ENCODE measurements at regions not wholly inside any gene's neighbourhood (a gene's known extent, or its start where the extent isn't known, plus 50 kb on each side); places are given as distances from the start of the nearest gene placed in this dataset.
"Not testable (repeated sequence)": the region's sequence is repeated elsewhere in the genome, so short reads cannot be mapped to it uniquely, and the experiment has no call there.

DNA sequence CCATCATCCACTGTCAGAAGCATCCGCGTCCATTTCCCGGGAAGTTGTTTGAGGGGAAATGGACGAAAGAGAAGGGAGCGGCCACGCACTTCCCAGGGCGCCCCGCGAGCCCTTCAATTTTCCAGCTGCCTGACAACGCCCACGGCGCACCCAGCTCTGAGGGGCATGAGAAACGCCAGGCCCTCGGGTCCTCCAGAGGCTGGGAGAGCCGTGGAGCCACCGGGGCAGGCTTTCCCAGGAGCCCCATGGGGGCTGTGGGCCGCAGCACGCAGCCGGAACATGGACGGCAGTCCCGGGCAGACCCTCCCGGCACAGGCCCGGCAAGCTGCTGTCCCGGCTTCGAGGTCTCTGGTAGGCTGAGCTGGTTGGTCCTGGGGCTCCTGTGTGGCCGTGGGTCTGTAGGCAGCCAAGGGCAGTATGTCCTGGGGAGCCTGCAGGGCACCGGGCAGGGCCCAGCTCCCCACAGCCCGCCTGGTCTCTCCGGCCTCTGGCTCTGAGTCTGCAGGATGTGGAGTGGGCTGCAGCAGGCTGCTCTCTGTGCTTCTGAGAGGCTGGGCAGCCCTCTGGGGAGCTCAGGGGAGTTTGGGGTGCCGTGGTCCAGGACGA, 115.2 kb downstream of the FAM53A start:
- H3K27ac Mint-ChIP-seq = no peak overlapping the region
- POLR2A ChIA-PET (ENCODE audit: partially characterized antibody) = interaction anchor here (0.6 to 1.3 kb wide), 2 partner anchors 11 to 345 kb away, joined by 3 to 4 read pairs; no protein-coding TSS in a partner anchor

DNA sequence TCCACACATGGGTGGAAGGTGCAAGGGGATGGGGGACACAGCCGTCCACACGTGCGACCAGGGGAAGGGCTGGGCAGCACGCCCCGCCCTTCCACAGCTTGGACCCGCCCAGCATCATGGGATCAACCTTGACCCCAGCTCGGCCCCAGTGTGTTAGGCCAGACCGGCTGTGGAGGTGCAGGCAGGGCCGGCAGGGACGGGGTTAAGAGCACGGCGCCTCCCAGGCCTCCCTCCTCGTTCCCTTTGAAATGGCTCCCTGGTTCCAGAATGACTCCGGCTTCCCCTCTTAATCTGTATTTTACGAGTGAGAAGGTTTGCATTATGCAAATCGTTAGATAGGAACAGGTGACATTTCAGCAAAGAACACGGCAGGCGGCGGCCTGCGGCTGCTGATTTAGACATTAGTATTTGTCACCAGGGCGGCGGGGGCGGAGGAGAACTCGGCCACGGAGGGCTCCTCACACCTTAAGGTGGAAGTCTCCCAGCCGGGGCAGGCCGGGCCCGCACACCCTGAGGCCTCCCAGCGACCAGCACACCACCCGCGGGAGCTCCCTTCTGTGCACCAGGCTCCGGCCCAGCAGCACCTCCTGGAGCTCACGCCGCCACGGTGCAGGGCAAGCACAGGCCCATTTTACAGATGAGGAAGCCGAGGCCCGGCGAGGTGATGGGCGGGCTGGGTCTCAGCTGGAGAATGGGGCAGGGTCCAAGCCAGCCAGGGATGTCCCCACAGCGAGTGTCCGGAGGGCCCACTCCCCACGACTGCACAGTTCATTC, 116.1 kb downstream of the FAM53A start:
- peak in 1 of 5 donors; percentile 25 for DNase-seq

More for the DNA sequence above, 115.2 kb downstream of the FAM53A start:
- peaks cover 0 to 8% (median 5%) of the 10 kb centered on the region in 4 donors for H3K4me1 Mint-ChIP-seq
- no peak overlapping the region for H3K4me3 ChIP-seq (ENCODE audit: low read length in 2 of 2)
- no peaks in the 10 kb centered on the region for H3K9me3 ChIP-seq (ENCODE audit: control insufficient read depth in 1 of 2, low read length in 2 of 2)
- H3K27ac ChIP-seq (ENCODE audit: low read depth, low read length) = no peak overlapping the region
- H3K36me3 ChIP-seq (ENCODE audit: insufficient read depth, low read length) = no peaks in the 10 kb centered on the region
- H3K9me3 Mint-ChIP-seq = no peaks in the 10 kb centered on the region
- no peaks in the 10 kb centered on the region for H3K27me3 ChIP-seq (ENCODE audit: insufficient read depth, low read length)
- H3K27me3 Mint-ChIP-seq = peaks cover 0 to 2% of the 10 kb centered on the region in 2 donors
- peaks cover 10% of the 10 kb centered on the region for H3K4me1 ChIP-seq (ENCODE audit: insufficient read depth, low read length)
- intact Hi-C loops (cut with micrococcal nuclease) = no loop called here
- CTCF ChIA-PET (ENCODE audit: partially characterized antibody) = no interaction called here
- no peak overlapping the region for H3K4me3 Mint-ChIP-seq
- no peak for DNase-seq
- no peaks in the 10 kb centered on the region for H3K36me3 Mint-ChIP-seq

DNA sequence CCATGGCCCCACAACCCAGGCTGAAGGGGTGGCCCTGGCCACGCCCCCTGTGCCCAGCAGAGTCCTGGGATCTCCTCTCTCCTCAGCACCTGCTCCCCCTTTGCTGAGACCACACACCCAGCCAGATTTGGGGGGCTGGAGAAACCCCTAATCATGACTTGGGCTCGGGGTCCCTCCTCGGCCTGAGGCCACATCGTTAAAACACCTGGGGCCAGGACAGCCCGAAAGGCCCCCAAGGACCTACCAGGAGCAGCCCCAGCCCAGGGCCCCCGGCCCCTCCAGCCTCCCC, 116.7 kb downstream of the FAM53A start:
- H3K4me3 Mint-ChIP-seq = no peak overlapping the region
- POLR2A ChIA-PET (ENCODE audit: partially characterized antibody) = interaction anchor here (1.8 kb wide), 1 partner anchor 38 kb away, joined by 5 read pairs; no protein-coding TSS in a partner anchor

More for the DNA sequence above, 116.1 kb downstream of the FAM53A start:
- Histone ChIP-seq H3K4me1 (ENCODE audit: insufficient read depth, low read length) (peaks cover 10% of the 10 kb centered on the region), H3K36me3 (ENCODE audit: insufficient read depth, low read length) (no peaks in the 10 kb centered on the region), H3K4me3 (ENCODE audit: low read length in 2 of 2) (no peak overlapping the region), H3K27me3 (ENCODE audit: insufficient read depth, low read length) (no peaks in the 10 kb centered on the region), H3K9me3 (ENCODE audit: control insufficient read depth in 1 of 2, low read length in 2 of 2) (no peaks in the 10 kb centered on the region), H3K27ac (ENCODE audit: low read depth, low read length) (no peak overlapping the region)
- no peak overlapping the region for H3K4me3 Mint-ChIP-seq
- ChIA-PET POLR2A (ENCODE audit: partially characterized antibody) (interaction anchor here (0.6 to 1.8 kb wide), 2 partner anchors 37 to 344 kb away, joined by 3 to 5 read pairs; no protein-coding TSS in a partner anchor), CTCF (ENCODE audit: partially characterized antibody) (no interaction called here)
- no peaks in the 10 kb centered on the region for H3K36me3 Mint-ChIP-seq
- H3K27me3 Mint-ChIP-seq = peaks cover 0 to 2% of the 10 kb centered on the region in 2 donors
- no peaks in the 10 kb centered on the region for H3K9me3 Mint-ChIP-seq
- H3K4me1 Mint-ChIP-seq = peaks cover 0 to 5% (median 4%) of the 10 kb centered on the region in 4 donors
- no peak overlapping the region for H3K27ac Mint-ChIP-seq
- intact Hi-C loops (cut with micrococcal nuclease) = no loop called here

DNA sequence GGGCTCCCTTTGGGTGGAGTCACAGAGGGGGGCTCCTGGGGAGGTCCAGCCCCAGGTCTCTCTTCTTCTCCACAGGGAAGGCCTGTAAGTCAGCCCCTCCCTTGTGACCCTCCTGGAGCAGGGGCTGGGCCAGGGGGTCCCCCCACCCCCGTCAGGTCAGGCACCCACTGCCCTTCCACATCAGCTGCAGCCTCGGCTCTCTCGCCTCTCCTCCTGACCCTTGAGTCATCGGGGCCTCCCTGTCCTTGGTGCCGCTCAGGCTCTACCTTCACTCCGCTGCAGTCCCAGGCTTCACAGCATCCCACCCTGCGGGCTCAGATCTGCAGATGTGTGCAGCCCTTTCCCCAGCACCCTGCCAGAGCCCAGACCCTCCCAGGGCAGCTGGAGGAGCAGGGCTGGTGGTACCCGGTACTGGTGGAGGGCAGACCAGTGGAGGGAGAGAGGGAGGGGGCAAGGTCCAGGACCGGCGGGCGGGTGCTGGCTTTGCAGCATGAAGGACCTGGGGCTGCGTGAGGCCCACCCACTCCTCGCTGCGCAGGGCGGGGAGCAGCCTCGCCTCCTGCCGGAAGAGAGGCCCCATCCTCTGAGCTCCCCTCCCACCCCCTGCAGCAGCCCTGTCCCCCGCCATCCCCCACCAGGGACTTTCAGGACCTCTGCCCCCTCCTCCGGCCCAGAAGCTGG, 117.1 kb downstream of the FAM53A start:
- no peaks in the 10 kb centered on the region for H3K27me3 ChIP-seq (ENCODE audit: insufficient read depth, low read length)
- POLR2A ChIA-PET (ENCODE audit: partially characterized antibody) = interaction anchor here (1.8 kb wide), 1 partner anchor 38 kb away, joined by 5 read pairs; no protein-coding TSS in a partner anchor
- no peaks in the 10 kb centered on the region for H3K36me3 ChIP-seq (ENCODE audit: insufficient read depth, low read length)
- no peaks in the 10 kb centered on the region for H3K9me3 Mint-ChIP-seq
- H3K36me3 Mint-ChIP-seq = no peaks in the 10 kb centered on the region
- CTCF ChIA-PET (ENCODE audit: partially characterized antibody) = no interaction called here
- no peak overlapping the region for H3K4me3 ChIP-seq (ENCODE audit: low read length in 2 of 2)
- H3K27ac Mint-ChIP-seq = no peak overlapping the region
- peaks cover 10% of the 10 kb centered on the region for H3K4me1 ChIP-seq (ENCODE audit: insufficient read depth, low read length)
- no peak overlapping the region for H3K27ac ChIP-seq (ENCODE audit: low read depth, low read length)
- H3K4me3 Mint-ChIP-seq = no peak overlapping the region
- DNase-seq = peak in 1 of 5 donors; percentile 19
- no peaks in the 10 kb centered on the region for H3K9me3 ChIP-seq (ENCODE audit: control insufficient read depth in 1 of 2, low read length in 2 of 2)
- intact Hi-C loops (cut with micrococcal nuclease) = no loop called here
- peaks cover 0 to 2% of the 10 kb centered on the region in 2 donors for H3K27me3 Mint-ChIP-seq
- H3K4me1 Mint-ChIP-seq = peaks cover 0 to 4% (median 2%) of the 10 kb centered on the region in 4 donors

More for the DNA sequence above, 116.7 kb downstream of the FAM53A start:
- Mint-ChIP-seq H3K4me1 (peaks cover 0 to 4% (median 2%) of the 10 kb centered on the region in 4 donors), H3K36me3 (no peaks in the 10 kb centered on the region), H3K27ac (no peak overlapping the region), H3K27me3 (peaks cover 0 to 2% of the 10 kb centered on the region in 2 donors), H3K9me3 (no peaks in the 10 kb centered on the region)
- CTCF ChIA-PET (ENCODE audit: partially characterized antibody) = no interaction called here
- H3K27me3 ChIP-seq (ENCODE audit: insufficient read depth, low read length) = no peaks in the 10 kb centered on the region
- no peak overlapping the region for H3K4me3 ChIP-seq (ENCODE audit: low read length in 2 of 2)
- H3K4me1 ChIP-seq (ENCODE audit: insufficient read depth, low read length) = peaks cover 10% of the 10 kb centered on the region
- intact Hi-C loops (cut with micrococcal nuclease) = no loop called here
- DNase-seq = peak in 1 of 5 donors; percentile 10
- H3K9me3 ChIP-seq (ENCODE audit: control insufficient read depth in 1 of 2, low read length in 2 of 2) = no peaks in the 10 kb centered on the region
- H3K36me3 ChIP-seq (ENCODE audit: insufficient read depth, low read length) = no peaks in the 10 kb centered on the region
- no peak overlapping the region for H3K27ac ChIP-seq (ENCODE audit: low read depth, low read length)

DNA sequence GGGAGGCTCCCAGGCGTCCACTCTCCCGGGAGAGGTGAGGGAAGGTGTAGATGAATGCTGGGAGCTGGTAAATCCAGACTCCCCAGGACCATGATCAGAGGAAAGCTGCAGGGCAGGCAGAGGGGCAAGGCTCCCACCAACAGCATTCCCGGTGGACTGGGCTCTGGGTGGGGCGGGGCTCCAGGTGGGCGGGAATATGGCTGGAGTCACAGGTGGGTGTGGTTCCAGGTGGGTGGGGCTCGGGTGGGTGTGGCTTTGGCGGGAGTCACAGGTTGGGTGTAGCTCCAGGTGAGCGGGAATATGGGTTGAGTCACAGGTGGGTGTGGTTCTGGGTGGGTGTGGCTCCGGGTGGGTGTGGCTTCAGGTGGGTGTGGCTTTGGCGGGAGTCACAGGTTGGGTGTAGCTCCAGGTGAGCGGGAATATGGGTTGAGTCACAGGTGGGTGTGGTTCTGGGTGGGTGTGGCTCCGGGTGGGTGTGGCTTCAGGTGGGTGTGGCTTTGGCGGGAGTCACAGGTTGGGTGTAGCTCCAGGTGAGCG, 117.7 kb downstream of the FAM53A start:
- Mint-ChIP-seq H3K4me3 (peak overlapping the region in 6 of 8 donors; percentile 58 to 82 (median 69)), H3K27ac (peak overlapping the region in 5 of 7 donors; percentile 53 to 86 (median 72))
- H3K36me3 ChIP-seq (ENCODE audit: insufficient read depth, low read length); H3K27me3 Mint-ChIP-seq; H3K27ac ChIP-seq (ENCODE audit: low read depth, low read length); H3K9me3 ChIP-seq (ENCODE audit: control insufficient read depth in 1 of 2, low read length in 2 of 2); H3K9me3 Mint-ChIP-seq; intact Hi-C loops (cut with micrococcal nuclease); CTCF ChIA-PET (ENCODE audit: partially characterized antibody); H3K27me3 ChIP-seq (ENCODE audit: insufficient read depth, low read length); H3K4me3 ChIP-seq (ENCODE audit: low read length in 2 of 2); H3K36me3 Mint-ChIP-seq; H3K4me1 Mint-ChIP-seq: not testable (repeated sequence)
- peak in 1 of 5 donors; percentile 42 for DNase-seq
- H3K4me1 ChIP-seq (ENCODE audit: insufficient read depth, low read length) = peaks cover 10% of the 10 kb centered on the region
- POLR2A ChIA-PET (ENCODE audit: partially characterized antibody) = interaction anchor here (1.8 kb wide), 1 partner anchor 39 kb away, joined by 5 read pairs; no protein-coding TSS in a partner anchor

DNA sequence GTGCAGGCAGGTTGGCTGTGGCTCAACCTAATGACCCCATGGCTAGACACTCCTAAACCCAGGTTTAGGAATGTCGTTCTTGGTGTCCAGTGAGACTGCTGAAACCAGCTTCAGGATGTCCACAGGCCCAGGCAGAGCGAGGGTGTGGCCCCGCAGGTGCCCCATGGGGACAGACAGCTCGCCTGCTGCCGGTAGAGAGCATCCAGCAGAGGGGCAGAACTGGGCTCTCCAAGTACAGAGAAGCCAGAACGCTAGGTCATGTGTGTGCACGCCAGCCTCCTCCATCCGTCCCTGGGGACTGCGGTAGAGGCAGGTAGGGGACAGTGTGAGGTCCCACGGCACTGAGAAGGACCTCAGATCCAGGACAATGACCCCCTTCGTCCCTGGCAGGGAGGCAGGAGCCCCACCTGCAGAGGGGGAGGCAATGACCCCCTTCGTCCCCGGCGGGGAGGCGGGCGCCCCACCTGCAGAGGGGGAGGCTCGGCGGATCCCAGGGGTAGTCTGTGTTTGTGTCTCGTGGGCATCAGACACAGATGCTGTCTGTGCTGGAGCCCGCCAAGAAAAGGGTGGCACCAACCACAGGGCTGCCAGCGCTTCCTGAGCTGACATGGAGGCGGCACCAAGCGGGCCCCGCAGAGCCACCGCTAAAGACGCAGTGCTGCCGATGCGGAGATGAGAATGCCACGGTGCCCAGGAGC, 118.4 kb downstream of the FAM53A start:
- no peak overlapping the region for H3K27ac ChIP-seq (ENCODE audit: low read depth, low read length)
- ChIA-PET POLR2A (ENCODE audit: partially characterized antibody) (interaction anchor here (1.2 to 1.8 kb wide), 2 partner anchors 14 to 39 kb away, joined by 3 to 5 read pairs; no protein-coding TSS in a partner anchor), CTCF (ENCODE audit: partially characterized antibody) (no interaction called here)
- DNase-seq = peak in 4 of 5 donors; percentile 27 to 42 (median 30)
- Mint-ChIP-seq H3K27me3 (peaks cover 2% of the 10 kb centered on the region in 2 donors), H3K36me3 (no peaks in the 10 kb centered on the region), H3K27ac (peak overlapping the region in 5 of 7 donors; percentile 53 to 86 (median 72)), H3K4me1 (peaks cover 0 to 4% (median 2%) of the 10 kb centered on the region in 4 donors), H3K4me3 (peak overlapping the region in 6 of 8 donors; percentile 58 to 82 (median 69)), H3K9me3 (no peaks in the 10 kb centered on the region)
- H3K4me3 ChIP-seq (ENCODE audit: low read length in 2 of 2) = no peak overlapping the region
- intact Hi-C loops (cut with micrococcal nuclease) = no loop called here
- H3K36me3 ChIP-seq (ENCODE audit: insufficient read depth, low read length) = no peaks in the 10 kb centered on the region
- H3K9me3 ChIP-seq (ENCODE audit: control insufficient read depth in 1 of 2, low read length in 2 of 2) = no peaks in the 10 kb centered on the region
- no peaks in the 10 kb centered on the region for H3K27me3 ChIP-seq (ENCODE audit: insufficient read depth, low read length)
- peaks cover 10% of the 10 kb centered on the region for H3K4me1 ChIP-seq (ENCODE audit: insufficient read depth, low read length)

Data from CD4-positive, alpha-beta memory T cell (primary cell).